Erythroblast (primary cell): ENCODE measurements at regions not wholly inside any gene's neighbourhood (a gene's known extent, or its start where the extent isn't known, plus 50 kb on each side); places are given as distances from the start of the nearest gene placed in this dataset.

ENCODE experiments used
- GATA1 ChIP-seq: IDR thresholded peaks from 2 replicates; pipeline ENCODE4 v1.6.1; 2011; ENCODE audit warnings: low read depth, mild to moderate bottlenecking, control low read depth, low read length, moderate library complexity
- POLR2A ChIP-seq: IDR thresholded peaks from 2 replicates; pipeline ENCODE4 v1.6.1; 2011; ENCODE audit warnings: mild to moderate bottlenecking, low read length

DNA sequence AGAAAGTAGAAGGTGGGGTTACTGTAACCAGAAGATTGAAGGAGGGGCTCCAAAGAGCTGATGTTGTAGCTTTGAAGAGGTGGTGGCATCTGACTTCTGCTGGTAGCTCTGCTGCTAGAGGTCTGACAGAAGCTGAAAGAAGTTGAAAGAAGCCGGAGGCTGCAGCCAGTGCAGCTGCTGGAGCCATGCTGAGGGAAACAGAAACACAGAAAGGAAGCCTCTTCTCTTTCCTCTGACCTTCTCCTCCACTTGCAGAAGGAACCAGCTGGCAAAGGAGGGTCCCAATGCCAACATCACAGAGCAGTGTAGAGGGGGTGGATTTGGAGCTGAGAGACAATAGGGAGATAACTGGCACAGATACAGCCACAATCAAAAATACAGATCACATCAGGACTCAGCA, 89.3 kb upstream of the HHIP start:
- no peak for TF ChIP-seq POLR2A
- TF ChIP-seq GATA1 = no peak
